ENCODE measurements at regions not wholly inside any gene's neighbourhood (a gene's known extent, or its start where the extent isn't known, plus 50 kb on each side); places are given as distances from the start of the nearest gene placed in this dataset.

DNA sequence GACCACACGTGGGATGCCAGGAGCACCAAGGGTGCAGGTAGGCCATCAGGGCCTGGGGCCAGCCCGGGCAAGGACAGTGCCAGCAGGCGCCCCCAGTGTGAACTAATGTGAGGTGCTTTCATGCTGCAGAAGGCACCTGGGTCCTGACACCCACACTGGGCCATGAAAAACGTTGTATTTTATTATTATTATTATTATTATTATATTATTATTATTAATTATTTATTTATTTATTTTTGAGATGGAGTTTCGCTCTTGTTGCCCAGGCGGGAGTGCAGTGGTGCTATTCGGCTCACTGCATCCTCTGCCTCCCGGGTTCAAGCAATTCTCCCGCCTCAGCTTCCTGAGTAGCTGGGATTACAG, 1267.3 kb downstream of the BRD1 start:
- TF ChIP-seq, protein P1, sequence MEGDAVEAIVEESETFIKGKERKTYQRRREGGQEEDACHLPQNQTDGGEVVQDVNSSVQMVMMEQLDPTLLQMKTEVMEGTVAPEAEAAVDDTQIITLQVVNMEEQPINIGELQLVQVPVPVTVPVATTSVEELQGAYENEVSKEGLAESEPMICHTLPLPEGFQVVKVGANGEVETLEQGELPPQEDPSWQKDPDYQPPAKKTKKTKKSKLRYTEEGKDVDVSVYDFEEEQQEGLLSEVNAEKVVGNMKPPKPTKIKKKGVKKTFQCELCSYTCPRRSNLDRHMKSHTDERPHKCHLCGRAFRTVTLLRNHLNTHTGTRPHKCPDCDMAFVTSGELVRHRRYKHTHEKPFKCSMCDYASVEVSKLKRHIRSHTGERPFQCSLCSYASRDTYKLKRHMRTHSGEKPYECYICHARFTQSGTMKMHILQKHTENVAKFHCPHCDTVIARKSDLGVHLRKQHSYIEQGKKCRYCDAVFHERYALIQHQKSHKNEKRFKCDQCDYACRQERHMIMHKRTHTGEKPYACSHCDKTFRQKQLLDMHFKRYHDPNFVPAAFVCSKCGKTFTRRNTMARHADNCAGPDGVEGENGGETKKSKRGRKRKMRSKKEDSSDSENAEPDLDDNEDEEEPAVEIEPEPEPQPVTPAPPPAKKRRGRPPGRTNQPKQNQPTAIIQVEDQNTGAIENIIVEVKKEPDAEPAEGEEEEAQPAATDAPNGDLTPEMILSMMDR (conservative IDR thresholded peaks at IDR 0.05; ENCODE audit: low read length): no peak
- no peak for TF ChIP-seq EZH2phosphoT487 (IDR thresholded peaks at IDR 0.05; ENCODE audit: borderline replicate concordance)
